ENCODE measurements at regions not wholly inside any gene's neighbourhood (a gene's known extent, or its start where the extent isn't known, plus 50 kb on each side); places are given as distances from the start of the nearest gene placed in this dataset.
"Not testable (repeated sequence)": the region's sequence is repeated elsewhere in the genome, so short reads cannot be mapped to it uniquely, and the experiment has no call there.

DNA sequence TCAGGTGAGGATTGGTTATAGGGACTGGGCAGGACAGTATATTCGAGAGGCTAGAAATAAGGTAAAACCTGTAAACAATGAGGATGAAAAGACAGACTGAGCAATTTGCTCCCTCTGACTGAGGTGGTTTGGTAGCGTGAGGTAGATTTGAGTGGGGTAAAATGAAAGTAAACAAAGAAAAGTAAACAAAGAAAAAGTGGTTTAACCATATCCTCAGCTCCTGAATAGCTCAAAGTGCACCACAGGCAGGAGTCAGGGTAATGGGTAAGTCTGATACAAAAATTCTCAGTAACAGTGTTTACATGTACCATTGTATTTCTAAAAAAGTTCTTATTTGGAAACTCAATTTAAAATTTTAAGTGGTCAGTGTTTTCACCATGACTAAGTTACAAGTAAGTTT is 203.1 kb upstream of the ARRDC3 start:
- no peak overlapping the region for H3K4me3 ChIP-seq
- no peaks in the 10 kb centered on the region for H3K9me3 ChIP-seq
- 39% methylated on average over 2 of the region's 2 CpGs for WGBS (ENCODE audit: insufficient coverage, low coverage, low lambda C conversion rate, missing lambda C conversion rate)
- no peaks in the 10 kb centered on the region for H3K4me1 ChIP-seq
- no peak for ATAC-seq
- H3K27me3 ChIP-seq: no peaks in the 10 kb centered on the region
- H3K27ac ChIP-seq: no peak overlapping the region
- intact Hi-C loops (cut with DNase I): no loop called here
- TF ChIP-seq, protein P1, sequence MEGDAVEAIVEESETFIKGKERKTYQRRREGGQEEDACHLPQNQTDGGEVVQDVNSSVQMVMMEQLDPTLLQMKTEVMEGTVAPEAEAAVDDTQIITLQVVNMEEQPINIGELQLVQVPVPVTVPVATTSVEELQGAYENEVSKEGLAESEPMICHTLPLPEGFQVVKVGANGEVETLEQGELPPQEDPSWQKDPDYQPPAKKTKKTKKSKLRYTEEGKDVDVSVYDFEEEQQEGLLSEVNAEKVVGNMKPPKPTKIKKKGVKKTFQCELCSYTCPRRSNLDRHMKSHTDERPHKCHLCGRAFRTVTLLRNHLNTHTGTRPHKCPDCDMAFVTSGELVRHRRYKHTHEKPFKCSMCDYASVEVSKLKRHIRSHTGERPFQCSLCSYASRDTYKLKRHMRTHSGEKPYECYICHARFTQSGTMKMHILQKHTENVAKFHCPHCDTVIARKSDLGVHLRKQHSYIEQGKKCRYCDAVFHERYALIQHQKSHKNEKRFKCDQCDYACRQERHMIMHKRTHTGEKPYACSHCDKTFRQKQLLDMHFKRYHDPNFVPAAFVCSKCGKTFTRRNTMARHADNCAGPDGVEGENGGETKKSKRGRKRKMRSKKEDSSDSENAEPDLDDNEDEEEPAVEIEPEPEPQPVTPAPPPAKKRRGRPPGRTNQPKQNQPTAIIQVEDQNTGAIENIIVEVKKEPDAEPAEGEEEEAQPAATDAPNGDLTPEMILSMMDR (IDR thresholded peaks at IDR 0.05): no peak
- no peak for TF ChIP-seq POLR2A (IDR thresholded peaks at IDR 0.05)
- DNase-seq: no peak
- no peaks in the 10 kb centered on the region for H3K36me3 ChIP-seq

DNA sequence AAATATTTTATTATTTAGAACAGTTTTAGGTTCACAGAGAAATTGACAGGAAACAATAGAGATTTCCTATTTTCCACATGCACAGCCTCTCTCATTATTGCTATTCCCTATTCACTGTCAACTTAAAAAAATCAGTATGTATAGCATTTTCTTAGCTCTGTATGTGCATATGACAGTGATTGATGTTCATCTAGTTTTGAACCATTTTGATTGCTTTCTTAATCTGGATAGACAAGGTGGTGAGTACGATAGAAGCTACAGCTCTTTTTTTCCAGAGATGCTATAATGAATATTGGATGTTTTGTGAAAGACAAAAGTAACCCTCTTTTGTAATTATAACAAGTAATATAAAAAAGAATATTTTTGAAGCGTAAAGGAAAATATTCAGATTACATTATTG is 201.2 kb upstream of the ARRDC3 start:
- Histone ChIP-seq H3K4me1 (no peaks in the 10 kb centered on the region), H3K27ac (no peak overlapping the region), H3K36me3 (no peaks in the 10 kb centered on the region), H3K27me3 (no peaks in the 10 kb centered on the region), H3K9me3 (no peaks in the 10 kb centered on the region), H3K4me3 (no peak overlapping the region)
- DNase-seq (no peak), ATAC-seq (no peak)
- 49% methylated on average over 2 of the region's 2 CpGs for WGBS (ENCODE audit: insufficient coverage, low coverage, low lambda C conversion rate, missing lambda C conversion rate)
- intact Hi-C loops (cut with DNase I): no loop called here
- no peak for TF ChIP-seq POLR2A (IDR thresholded peaks at IDR 0.05)
- TF ChIP-seq, protein P1 (IDR thresholded peaks at IDR 0.05): no peak

DNA sequence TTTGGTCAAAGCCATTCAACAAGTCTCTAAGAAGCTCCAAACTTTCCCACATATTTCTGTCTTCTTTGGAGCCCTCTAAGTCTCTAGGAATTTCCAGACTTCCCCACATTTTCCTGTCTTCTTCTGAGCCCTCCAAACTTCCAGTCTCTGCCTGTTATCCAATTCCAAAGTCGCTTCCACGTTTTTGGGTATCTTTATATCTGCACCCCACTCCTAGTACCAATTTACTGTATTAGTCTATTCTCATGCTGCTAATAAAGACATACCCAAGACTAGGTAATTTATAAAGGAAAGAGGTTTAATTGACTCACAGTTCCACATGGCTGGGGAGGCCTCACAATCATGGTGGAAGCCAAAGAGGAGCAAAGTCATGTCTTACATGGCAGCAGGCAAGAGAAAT is 182.9 kb upstream of the ARRDC3 start:
- H3K9me3 ChIP-seq; DNase-seq; H3K36me3 ChIP-seq; ATAC-seq; intact Hi-C loops (cut with DNase I); H3K27ac ChIP-seq; H3K4me1 ChIP-seq; H3K27me3 ChIP-seq; H3K4me3 ChIP-seq: not testable (repeated sequence)
- WGBS (ENCODE audit: insufficient coverage, low coverage, low lambda C conversion rate, missing lambda C conversion rate): 77% methylated on average over 2 of the region's 2 CpGs

DNA sequence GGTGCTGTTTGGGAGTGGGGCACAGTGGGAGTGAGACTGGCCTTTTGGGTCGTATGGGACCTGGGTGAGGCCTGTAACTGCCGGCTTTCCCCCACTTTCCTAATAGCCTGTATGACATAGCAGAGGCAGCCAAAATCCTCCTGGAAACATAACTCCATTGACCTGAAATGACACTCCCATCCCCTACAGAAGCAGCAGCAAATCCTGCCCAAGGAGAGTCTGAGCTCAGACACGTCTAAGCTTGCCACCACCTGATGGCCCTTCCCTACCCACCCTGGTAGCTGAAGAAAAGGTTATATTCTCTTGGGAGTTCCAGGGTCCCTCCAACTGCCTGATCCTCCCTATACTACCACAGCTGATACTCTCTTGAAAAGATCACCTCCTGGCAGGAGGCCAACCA is 179.8 kb upstream of the ARRDC3 start:
- intact Hi-C loops (cut with DNase I): no loop called here
- Histone ChIP-seq H3K4me1 (no peaks in the 10 kb centered on the region), H3K36me3 (no peaks in the 10 kb centered on the region), H3K27me3 (no peaks in the 10 kb centered on the region), H3K9me3 (no peaks in the 10 kb centered on the region), H3K4me3 (no peak overlapping the region), H3K27ac (no peak overlapping the region)
- WGBS (ENCODE audit: insufficient coverage, low coverage, low lambda C conversion rate, missing lambda C conversion rate): 67% methylated on average over 1 of the region's 3 CpGs
- TF ChIP-seq, protein P1 (IDR thresholded peaks at IDR 0.05): no peak
- no peak for TF ChIP-seq POLR2A (IDR thresholded peaks at IDR 0.05)
- no peak for ATAC-seq
- no peak for DNase-seq

DNA sequence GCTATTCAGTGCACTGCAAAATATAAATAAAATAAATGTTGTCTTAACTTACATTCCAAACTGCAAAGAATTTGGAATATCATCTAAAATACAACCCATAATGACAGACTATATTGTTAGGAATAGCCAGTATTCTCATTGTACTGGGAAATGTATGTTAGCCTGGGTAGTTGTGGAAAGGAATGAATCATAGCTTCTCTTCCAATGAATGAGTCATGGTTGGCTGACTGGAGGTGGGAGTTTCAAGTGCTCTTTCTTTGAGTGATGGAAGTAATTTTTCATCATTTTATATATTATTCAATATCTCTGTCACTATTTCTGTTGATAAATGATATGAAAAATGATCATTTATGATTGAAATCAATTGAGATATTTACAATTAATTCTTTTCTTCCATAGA is 158.6 kb upstream of the ARRDC3 start:
- Histone ChIP-seq H3K4me1 (no peaks in the 10 kb centered on the region), H3K9me3 (no peaks in the 10 kb centered on the region), H3K36me3 (no peaks in the 10 kb centered on the region), H3K27me3 (no peaks in the 10 kb centered on the region), H3K4me3 (no peak overlapping the region), H3K27ac (no peak overlapping the region)
- DNase-seq (no peak), ATAC-seq (no peak)
- TF ChIP-seq, protein P1 (IDR thresholded peaks at IDR 0.05): no peak
- TF ChIP-seq POLR2A (IDR thresholded peaks at IDR 0.05): no peak
- intact Hi-C loops (cut with DNase I): no loop called here
